HG02763 (cell line): ENCODE measurements at regions not wholly inside any gene's neighbourhood (a gene's known extent, or its start where the extent isn't known, plus 50 kb on each side); places are given as distances from the start of the nearest gene placed in this dataset.

ENCODE experiments used
- ATAC-seq: cut with Tn5 transposase; IDR thresholded peaks from one replicate; pipeline ENCODE4 v1.9.1; 2021; ENCODE audit warnings: mild to moderate bottlenecking, moderate library complexity; ENCODE audit not compliant: unreplicated experiment

- no peak for ATAC-seq
Observed at GRCh38 chr5:17882760-17883488, 248.7 kb downstream of the TAF11L14 start.

- no peak for ATAC-seq
Observed at GRCh38 chr5:17888155-17888554, 253.9 kb downstream of the TAF11L14 start.

GRCh38 chr5:17890501-17890900 lies 256.2 kb downstream of the TAF11L14 start:
- no peak for ATAC-seq

GRCh38 chr5:17891881-17892280 lies 257.6 kb downstream of the TAF11L14 start:
- no peak for ATAC-seq

GRCh38 chr5:17893026-17893635 lies 258.9 kb downstream of the TAF11L14 start:
- ATAC-seq = no peak

- no peak for ATAC-seq
Observed at GRCh38 chr5:17895288-17896033, 261.2 kb downstream of the TAF11L14 start.

GRCh38 chr5:17896605-17897004 lies 262.3 kb downstream of the TAF11L14 start:
- no peak for ATAC-seq

GRCh38 chr5:17897776-17898175 lies 263.5 kb downstream of the TAF11L14 start:
- no peak for ATAC-seq

- no peak for ATAC-seq
Observed at GRCh38 chr5:17898766-17899165, 264.5 kb downstream of the TAF11L14 start.

GRCh38 chr5:17907094-17907493 lies 272.8 kb downstream of the TAF11L14 start:
- ATAC-seq = no peak

- ATAC-seq = no peak
Observed at GRCh38 chr5:17910318-17910717, 276.1 kb downstream of the TAF11L14 start.

- ATAC-seq = peak; percentile 51
Observed at GRCh38 chr5:17912794-17913193, 278.5 kb downstream of the TAF11L14 start.

GRCh38 chr5:17916446-17916845 lies 282.2 kb downstream of the TAF11L14 start:
- no peak for ATAC-seq

- ATAC-seq = no peak
Observed at GRCh38 chr5:17917465-17917864, 283.2 kb downstream of the TAF11L14 start.

GRCh38 chr5:17918373-17919104 lies 284.3 kb downstream of the TAF11L14 start:
- ATAC-seq = no peak

GRCh38 chr5:17925276-17925675 lies 291.0 kb downstream of the TAF11L14 start:
- no peak for ATAC-seq

GRCh38 chr5:17928581-17928981 lies 294.3 kb downstream of the TAF11L14 start:
- ATAC-seq = no peak

- ATAC-seq = no peak
Observed at GRCh38 chr5:17929171-17929570, 294.9 kb downstream of the TAF11L14 start.

GRCh38 chr5:17930346-17930745 lies 296.1 kb downstream of the TAF11L14 start:
- no peak for ATAC-seq

GRCh38 chr5:17944046-17944445 lies 309.8 kb downstream of the TAF11L14 start:
- ATAC-seq = no peak

- ATAC-seq = no peak
Observed at GRCh38 chr5:17947029-17947428, 312.8 kb downstream of the TAF11L14 start.
